ENCODE measurements at regions not wholly inside any gene's neighbourhood (a gene's known extent, or its start where the extent isn't known, plus 50 kb on each side); places are given as distances from the start of the nearest gene placed in this dataset.

DNA sequence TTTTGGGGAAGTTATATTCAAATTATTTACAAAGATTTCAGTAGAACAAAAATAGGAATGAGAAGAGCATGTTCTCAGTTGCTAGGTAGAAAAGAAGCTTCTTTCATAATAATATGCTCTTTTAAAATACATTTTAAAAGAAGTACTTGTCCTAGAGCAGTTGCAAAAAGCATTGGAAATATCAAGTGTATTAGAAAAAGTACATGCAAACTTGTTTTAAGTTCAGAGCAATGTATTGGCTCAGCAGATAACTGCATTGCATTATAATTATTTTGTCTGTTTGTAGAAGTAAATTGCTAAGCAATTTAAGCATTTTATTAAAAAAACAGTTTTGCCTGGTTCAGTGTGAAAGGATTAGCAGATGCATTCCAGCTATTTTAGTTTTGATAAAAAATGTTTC is 806.4 kb downstream of the USP25 start:
- TF ChIP-seq, protein P1, sequence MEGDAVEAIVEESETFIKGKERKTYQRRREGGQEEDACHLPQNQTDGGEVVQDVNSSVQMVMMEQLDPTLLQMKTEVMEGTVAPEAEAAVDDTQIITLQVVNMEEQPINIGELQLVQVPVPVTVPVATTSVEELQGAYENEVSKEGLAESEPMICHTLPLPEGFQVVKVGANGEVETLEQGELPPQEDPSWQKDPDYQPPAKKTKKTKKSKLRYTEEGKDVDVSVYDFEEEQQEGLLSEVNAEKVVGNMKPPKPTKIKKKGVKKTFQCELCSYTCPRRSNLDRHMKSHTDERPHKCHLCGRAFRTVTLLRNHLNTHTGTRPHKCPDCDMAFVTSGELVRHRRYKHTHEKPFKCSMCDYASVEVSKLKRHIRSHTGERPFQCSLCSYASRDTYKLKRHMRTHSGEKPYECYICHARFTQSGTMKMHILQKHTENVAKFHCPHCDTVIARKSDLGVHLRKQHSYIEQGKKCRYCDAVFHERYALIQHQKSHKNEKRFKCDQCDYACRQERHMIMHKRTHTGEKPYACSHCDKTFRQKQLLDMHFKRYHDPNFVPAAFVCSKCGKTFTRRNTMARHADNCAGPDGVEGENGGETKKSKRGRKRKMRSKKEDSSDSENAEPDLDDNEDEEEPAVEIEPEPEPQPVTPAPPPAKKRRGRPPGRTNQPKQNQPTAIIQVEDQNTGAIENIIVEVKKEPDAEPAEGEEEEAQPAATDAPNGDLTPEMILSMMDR (IDR thresholded peaks at IDR 0.05; ENCODE audit: borderline replicate concordance, insufficient read depth, low read depth, low read length), result no peak
- no peak overlapping the region for H3K4me3 ChIP-seq (ENCODE audit: low read depth, low read length)

DNA sequence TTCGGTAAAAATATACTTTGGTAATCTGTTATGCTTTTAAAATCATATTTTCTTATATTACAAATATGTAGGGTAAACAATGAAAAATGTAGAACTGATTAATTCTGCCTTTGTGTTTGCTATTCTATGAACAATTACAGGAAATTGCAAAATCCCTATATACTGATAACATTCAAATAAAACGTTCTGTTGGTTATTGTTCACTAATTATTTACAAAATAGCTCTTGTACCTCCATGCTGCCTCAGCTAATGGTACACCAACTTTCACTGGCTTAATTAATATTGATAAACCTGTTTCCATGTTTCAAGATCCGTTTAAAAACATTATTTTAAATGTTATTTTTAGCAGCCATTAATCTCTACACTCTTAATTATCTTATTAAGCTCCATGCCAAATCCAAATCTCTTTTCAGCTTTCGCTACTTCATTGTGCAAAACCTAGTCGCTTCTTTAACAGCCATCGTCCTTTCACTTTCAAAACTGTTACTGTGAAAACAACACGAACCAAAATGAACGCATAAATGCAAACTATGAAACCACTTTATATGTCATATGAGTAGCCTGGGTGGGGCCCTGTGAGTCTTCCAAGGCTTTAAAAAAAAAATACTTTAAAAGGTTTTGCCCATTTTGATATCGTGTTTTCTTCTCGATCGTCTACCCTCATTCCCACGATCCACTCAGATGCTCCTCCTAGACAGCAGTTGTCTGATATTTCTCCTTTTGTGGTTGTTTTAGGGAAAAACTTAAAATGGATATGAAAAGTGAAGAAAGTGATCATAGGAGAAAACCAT is 807.1 kb downstream of the USP25 start:
- TF ChIP-seq, protein P1 (IDR thresholded peaks at IDR 0.05; ENCODE audit: borderline replicate concordance, insufficient read depth, low read depth, low read length), result no peak

DNA sequence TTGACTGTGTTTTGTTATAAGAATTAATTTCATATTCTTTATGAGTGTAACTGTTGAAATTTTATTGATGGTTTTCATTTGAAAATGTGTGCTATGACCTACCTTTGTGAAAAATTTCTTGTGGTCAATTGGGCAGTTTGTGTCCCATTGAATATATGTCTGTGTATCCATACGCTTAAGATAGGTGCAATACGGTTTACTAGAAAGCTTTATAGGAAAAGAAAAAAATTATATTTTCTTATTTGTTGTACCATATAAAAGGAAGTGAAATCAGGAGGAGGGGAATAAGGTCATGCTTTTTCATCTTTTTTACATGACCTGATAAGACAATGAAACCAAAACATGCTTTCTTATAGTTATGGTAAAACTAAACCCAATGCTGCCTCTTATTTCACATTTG is 807.7 kb downstream of the USP25 start:
- TF ChIP-seq, protein P1 (IDR thresholded peaks at IDR 0.05; ENCODE audit: borderline replicate concordance, insufficient read depth, low read depth, low read length), result no peak
- no peak overlapping the region for H3K4me3 ChIP-seq (ENCODE audit: low read depth, low read length)

More for the DNA sequence above, 807.1 kb downstream of the USP25 start:
- no peak overlapping the region for H3K4me3 ChIP-seq (ENCODE audit: low read depth, low read length)

DNA sequence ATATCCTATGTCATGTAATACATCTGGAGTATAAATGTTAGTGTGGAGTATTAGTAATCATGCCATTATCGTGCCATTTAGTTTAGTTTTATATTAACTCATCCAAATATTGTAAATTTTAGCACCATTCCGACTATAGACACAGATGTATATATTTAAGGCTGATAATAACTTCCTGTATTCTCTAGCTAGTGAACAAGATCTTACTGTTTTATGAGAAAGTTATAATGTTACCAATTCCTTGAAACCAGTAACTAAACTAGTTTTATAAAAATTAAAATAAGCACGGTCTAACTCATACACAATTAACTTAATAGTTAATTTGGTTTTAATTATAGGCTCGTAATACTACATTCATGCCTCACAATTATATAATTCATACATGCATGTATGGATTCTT is 808.6 kb downstream of the USP25 start:
- no peak overlapping the region for H3K4me3 ChIP-seq (ENCODE audit: low read depth, low read length)
- TF ChIP-seq, protein P1 (IDR thresholded peaks at IDR 0.05; ENCODE audit: borderline replicate concordance, insufficient read depth, low read depth, low read length), result no peak

DNA sequence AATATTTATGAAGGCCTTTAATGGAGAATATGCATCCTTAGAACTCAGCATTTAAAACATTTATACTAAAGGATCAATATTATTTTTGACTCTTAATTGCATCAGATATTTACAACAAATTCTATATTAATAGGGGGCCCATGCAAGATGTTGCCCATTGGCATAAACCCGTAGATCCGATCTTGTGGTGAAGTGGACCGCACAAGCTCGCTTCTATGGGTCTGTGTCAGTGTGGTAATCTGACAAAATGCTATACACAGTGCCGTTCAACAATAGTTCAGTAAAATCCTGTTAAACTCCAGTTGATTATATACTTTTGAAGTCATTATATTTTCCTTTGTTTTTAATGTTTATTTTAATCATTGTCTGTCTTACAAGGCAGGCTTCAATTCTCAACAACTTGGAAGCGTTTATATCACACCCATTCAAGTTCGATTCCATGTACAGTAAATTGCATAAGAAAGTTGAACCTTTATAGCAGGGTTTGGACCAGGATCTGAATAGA is 809.2 kb downstream of the USP25 start:
- no peak overlapping the region for H3K4me3 ChIP-seq (ENCODE audit: low read depth, low read length)
- TF ChIP-seq, protein P1 (IDR thresholded peaks at IDR 0.05; ENCODE audit: borderline replicate concordance, insufficient read depth, low read depth, low read length), result no peak

DNA sequence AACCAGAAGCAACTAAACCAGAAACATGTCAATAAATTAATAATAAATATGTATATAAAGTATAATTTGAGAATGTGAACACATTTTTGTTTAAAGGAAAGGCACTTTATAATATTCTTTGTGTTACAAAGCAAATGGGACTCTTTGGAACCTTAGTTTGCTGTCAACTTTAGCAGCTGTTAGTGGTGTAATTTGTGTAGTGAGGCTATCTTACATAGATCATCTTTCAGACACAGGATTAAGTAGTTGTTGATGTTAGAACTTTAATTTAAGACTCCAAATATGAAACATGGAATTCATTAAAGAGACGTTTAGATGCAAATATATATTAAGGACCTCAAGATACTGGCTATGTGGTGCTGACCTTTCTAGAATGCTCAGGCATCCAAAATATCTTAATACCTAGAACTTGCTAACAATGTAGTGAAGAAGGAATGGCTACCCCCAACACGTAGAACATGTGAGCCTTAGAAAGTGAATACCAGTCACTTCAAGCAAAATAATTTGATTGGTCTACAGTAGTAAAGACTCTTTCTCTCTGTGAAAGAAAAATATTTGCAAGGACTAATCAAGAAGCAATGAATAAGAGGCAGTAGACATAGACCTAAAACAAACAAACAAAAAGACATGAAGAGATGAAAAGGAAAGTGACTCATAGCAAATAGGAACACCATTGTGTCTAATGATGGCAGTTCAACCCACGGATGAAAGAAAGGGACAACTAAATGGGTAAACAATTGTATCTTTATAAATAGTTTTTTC is 811.4 kb downstream of the USP25 start:
- TF ChIP-seq, protein P1 (IDR thresholded peaks at IDR 0.05; ENCODE audit: borderline replicate concordance, insufficient read depth, low read depth, low read length), result no peak
- no peak overlapping the region for H3K4me3 ChIP-seq (ENCODE audit: low read depth, low read length)
